ENCODE measurements at regions not wholly inside any gene's neighbourhood (a gene's known extent, or its start where the extent isn't known, plus 50 kb on each side); places are given as distances from the start of the nearest gene placed in this dataset.

DNA sequence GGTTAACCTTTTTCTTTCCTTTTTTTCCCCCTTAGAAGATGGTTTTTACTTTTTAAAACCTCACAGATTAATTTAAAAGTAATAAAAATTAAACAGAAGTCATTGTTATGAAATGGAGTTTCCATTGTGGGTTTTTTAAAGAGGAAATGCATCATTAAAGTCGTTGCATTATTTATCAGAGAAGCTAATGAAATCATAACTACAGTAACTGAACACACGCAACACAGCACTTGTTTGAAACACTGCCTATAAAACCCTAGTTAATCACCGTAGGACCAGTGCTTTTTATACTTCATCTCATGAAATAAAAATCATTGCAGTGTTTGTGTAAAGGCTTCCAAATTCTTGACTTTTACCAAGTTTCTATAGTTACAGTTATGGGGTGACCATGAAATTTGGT is 82.4 kb upstream of the NTRK2 start:
- Histone ChIP-seq H3K36me3 (ENCODE audit: control insufficient read depth in 1 of 2, insufficient read depth in 2 of 2, low read length in 2 of 2) (no peaks in the 10 kb centered on the region), H3K4me3 (replicated peaks in 1 of 2; ENCODE audit: low read depth in 1 of 2, low read length in 2 of 2) (no peak overlapping the region), H2AFZ (ENCODE audit: low read depth, low read length, poor library complexity, severe bottlenecking) (no peak overlapping the region), H3K79me2 (ENCODE audit: insufficient read depth, low read length) (no peaks in the 10 kb centered on the region), H3K4me2 (ENCODE audit: low read length) (no peak overlapping the region), H3K9me3 (ENCODE audit: control insufficient read depth in 1 of 2, insufficient read depth in 1 of 2, low read depth in 1 of 2, low read length in 2 of 2) (no peaks in the 10 kb centered on the region), H3K9ac (ENCODE audit: low read length) (no peak overlapping the region), H3K27ac (ENCODE audit: low read depth, low read length) (no peak overlapping the region), H3K9me2 (ENCODE audit: insufficient read depth) (no peaks in the 10 kb centered on the region), H3K4me1 (ENCODE audit: control insufficient read depth in 1 of 2, insufficient read depth in 2 of 2, low read length in 2 of 2) (no peaks in the 10 kb centered on the region), H3K27me3 (ENCODE audit: insufficient read depth, low read length) (no peaks in the 10 kb centered on the region), H4K20me1 (ENCODE audit: insufficient read depth) (no peaks in the 10 kb centered on the region)
- ChIA-PET CTCF (no interaction called here), POLR2A (no interaction called here), RAD21 (ENCODE audit: low non-redundant PET in 1 of 2, low total read pairs in 2 of 2, uncharacterized antibody in 2 of 2, unreplicated experiment in 2 of 2) (no interaction called here)
- no peak for DNase-seq (ENCODE audit: low read depth, low spot score)
- ATAC-seq, result no peak
- intact Hi-C loops (cut with micrococcal nuclease), result no loop called here
- no peak for TF ChIP-seq SP1 (IDR thresholded peaks at IDR 0.05; ENCODE audit: low read depth)
- TF ChIP-seq, protein P1, sequence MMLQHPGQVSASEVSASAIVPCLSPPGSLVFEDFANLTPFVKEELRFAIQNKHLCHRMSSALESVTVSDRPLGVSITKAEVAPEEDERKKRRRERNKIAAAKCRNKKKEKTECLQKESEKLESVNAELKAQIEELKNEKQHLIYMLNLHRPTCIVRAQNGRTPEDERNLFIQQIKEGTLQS (IDR thresholded peaks at IDR 0.05), result no peak
- BruUV-seq (replicated peaks), result no TSS peak

DNA sequence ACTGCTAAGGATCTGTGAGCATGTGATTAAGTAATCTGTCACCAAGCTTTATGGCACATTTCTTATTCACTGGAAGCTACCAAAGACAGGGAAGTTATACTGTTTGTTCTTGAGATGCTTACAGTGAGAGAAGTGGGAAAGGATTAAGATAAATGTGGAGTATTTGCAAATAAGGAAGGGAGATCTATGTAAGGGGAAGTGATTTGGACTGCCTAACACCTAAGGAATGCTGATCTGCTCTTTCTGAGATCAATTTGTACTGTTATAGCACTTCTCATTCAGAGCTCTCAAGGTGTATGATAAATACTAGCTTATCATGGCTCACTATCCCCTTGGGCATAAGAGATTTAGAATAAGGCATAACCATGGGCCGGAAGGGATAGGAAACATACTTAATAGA is 80.0 kb upstream of the NTRK2 start:
- H3K79me2 ChIP-seq (ENCODE audit: insufficient read depth, low read length), result no peaks in the 10 kb centered on the region
- DNase-seq (ENCODE audit: low read depth, low spot score) (no peak), ATAC-seq (no peak)
- H3K9me3 ChIP-seq (ENCODE audit: control insufficient read depth in 1 of 2, insufficient read depth in 1 of 2, low read depth in 1 of 2, low read length in 2 of 2), result no peaks in the 10 kb centered on the region
- no peak for TF ChIP-seq YY1 (IDR thresholded peaks at IDR 0.05; ENCODE audit: extremely low read depth, insufficient replicate concordance, low read depth, low read length)
- TF ChIP-seq, protein P1 (IDR thresholded peaks at IDR 0.05), result no peak
- TF ChIP-seq, protein P2, sequence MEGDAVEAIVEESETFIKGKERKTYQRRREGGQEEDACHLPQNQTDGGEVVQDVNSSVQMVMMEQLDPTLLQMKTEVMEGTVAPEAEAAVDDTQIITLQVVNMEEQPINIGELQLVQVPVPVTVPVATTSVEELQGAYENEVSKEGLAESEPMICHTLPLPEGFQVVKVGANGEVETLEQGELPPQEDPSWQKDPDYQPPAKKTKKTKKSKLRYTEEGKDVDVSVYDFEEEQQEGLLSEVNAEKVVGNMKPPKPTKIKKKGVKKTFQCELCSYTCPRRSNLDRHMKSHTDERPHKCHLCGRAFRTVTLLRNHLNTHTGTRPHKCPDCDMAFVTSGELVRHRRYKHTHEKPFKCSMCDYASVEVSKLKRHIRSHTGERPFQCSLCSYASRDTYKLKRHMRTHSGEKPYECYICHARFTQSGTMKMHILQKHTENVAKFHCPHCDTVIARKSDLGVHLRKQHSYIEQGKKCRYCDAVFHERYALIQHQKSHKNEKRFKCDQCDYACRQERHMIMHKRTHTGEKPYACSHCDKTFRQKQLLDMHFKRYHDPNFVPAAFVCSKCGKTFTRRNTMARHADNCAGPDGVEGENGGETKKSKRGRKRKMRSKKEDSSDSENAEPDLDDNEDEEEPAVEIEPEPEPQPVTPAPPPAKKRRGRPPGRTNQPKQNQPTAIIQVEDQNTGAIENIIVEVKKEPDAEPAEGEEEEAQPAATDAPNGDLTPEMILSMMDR (IDR thresholded peaks at IDR 0.05 in 2 of 3, conservative IDR thresholded peaks at IDR 0.05 in 1 of 3; ENCODE audit: borderline replicate concordance in 1 of 3, insufficient read depth in 1 of 3, low read depth in 2 of 3, low read length in 2 of 3), result no peak
- TF ChIP-seq ZNF274 (IDR thresholded peaks at IDR 0.05; ENCODE audit: low read depth, low read length), result no peak
- TF ChIP-seq CBX3 (IDR thresholded peaks at IDR 0.05; ENCODE audit: low read depth), result no peak
- no peak for TF ChIP-seq SP1 (IDR thresholded peaks at IDR 0.05; ENCODE audit: low read depth)
- TF ChIP-seq CEBPB (IDR thresholded peaks at IDR 0.05; ENCODE audit: low read depth), result no peak
- H3K4me1 ChIP-seq (ENCODE audit: control insufficient read depth in 1 of 2, insufficient read depth in 2 of 2, low read length in 2 of 2), result no peaks in the 10 kb centered on the region
- no peaks in the 10 kb centered on the region for H3K9me2 ChIP-seq (ENCODE audit: insufficient read depth)
- no peak overlapping the region for H3K9ac ChIP-seq (ENCODE audit: low read length)
- H3K4me2 ChIP-seq (ENCODE audit: low read length), result no peak overlapping the region
- intact Hi-C loops (cut with micrococcal nuclease), result no loop called here
- no peak overlapping the region for H2AFZ ChIP-seq (ENCODE audit: low read depth, low read length, poor library complexity, severe bottlenecking)
- no peaks in the 10 kb centered on the region for H3K27me3 ChIP-seq (ENCODE audit: insufficient read depth, low read length)
- H3K4me3 ChIP-seq (replicated peaks in 1 of 2; ENCODE audit: low read depth in 1 of 2, low read length in 2 of 2), result no peak overlapping the region
- CTCF ChIA-PET, result no interaction called here
- RAD21 ChIA-PET (ENCODE audit: low non-redundant PET in 1 of 2, low total read pairs in 2 of 2, uncharacterized antibody in 2 of 2, unreplicated experiment in 2 of 2), result no interaction called here
- H4K20me1 ChIP-seq (ENCODE audit: insufficient read depth), result no peaks in the 10 kb centered on the region
- POLR2A ChIA-PET, result no interaction called here
- no peak overlapping the region for H3K27ac ChIP-seq (ENCODE audit: low read depth, low read length)
- no TSS peak for BruUV-seq (replicated peaks)
- no peaks in the 10 kb centered on the region for H3K36me3 ChIP-seq (ENCODE audit: control insufficient read depth in 1 of 2, insufficient read depth in 2 of 2, low read length in 2 of 2)

Data from HCT116 (cell line).